Endothelial cell (in vitro differentiated cells): ENCODE measurements at regions not wholly inside any gene's neighbourhood (a gene's known extent, or its start where the extent isn't known, plus 50 kb on each side); places are given as distances from the start of the nearest gene placed in this dataset.

Source experiments
- DNase-seq: peaks from one replicate; pipeline ENCODE4 v3.0.0; 2021; ENCODE audit warnings: low spot score
- H3K27ac Mint-ChIP-seq: one replicate; pipeline ENCODE4 v1.8.0; 2021; ENCODE audit warnings: mixed read lengths, inconsistent platforms; ENCODE audit not compliant: unreplicated experiment
- H3K27me3 Mint-ChIP-seq: one replicate; pipeline ENCODE4 v1.8.0; 2021; ENCODE audit warnings: mild to moderate bottlenecking, moderate library complexity, mixed read lengths, inconsistent platforms; ENCODE audit not compliant: unreplicated experiment
- H3K36me3 Mint-ChIP-seq: one replicate; pipeline ENCODE4 v1.8.0; 2021; ENCODE audit warnings: mild to moderate bottlenecking, low read depth, mixed read lengths, inconsistent platforms; ENCODE audit not compliant: unreplicated experiment
- H3K4me1 Mint-ChIP-seq: one replicate; pipeline ENCODE4 v1.8.0; 2021; ENCODE audit warnings: mild to moderate bottlenecking, mixed read lengths, inconsistent platforms; ENCODE audit not compliant: unreplicated experiment
- H3K4me3 Mint-ChIP-seq: one replicate; pipeline ENCODE4 v1.8.0; 2021; ENCODE audit warnings: mild to moderate bottlenecking, mixed read lengths, inconsistent platforms; ENCODE audit not compliant: unreplicated experiment
- H3K9me3 Mint-ChIP-seq: one replicate; pipeline ENCODE4 v1.8.0; 2021; ENCODE audit warnings: mixed read lengths, inconsistent platforms; ENCODE audit not compliant: unreplicated experiment
- TF ChIP-seq, protein P1 (sequence below): fragments of 200-600 bp; sonication (generic); IDR thresholded peaks from one replicate; pipeline ENCODE4 v1.5.0; 2021; ENCODE audit warnings: antibody characterized with exemption; ENCODE audit not compliant: unreplicated experiment

DNA sequence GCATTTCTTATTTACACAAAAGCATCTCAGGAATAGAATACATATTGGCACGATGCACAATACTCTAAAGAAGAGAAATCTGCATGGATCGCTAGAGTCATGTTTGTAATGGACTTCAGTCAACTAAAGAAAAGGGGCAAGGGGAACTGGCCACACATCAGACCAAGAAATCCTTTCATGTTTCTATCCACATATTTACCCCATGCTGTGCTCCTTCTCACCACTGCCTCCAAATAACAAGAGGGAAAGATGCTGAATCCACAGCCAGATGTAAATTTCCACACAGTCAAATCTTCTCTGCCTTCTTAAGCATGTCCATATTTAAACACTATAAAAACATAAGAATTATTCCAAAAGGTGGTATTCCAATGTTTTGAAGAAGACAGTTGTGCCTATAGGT is 67.6 kb downstream of the COX18 start:
- Mint-ChIP-seq H3K27ac (no peak overlapping the region), H3K4me3 (no peak overlapping the region), H3K4me1 (no peaks in the 10 kb centered on the region), H3K36me3 (no peaks in the 10 kb centered on the region), H3K27me3 (no peaks in the 10 kb centered on the region), H3K9me3 (no peaks in the 10 kb centered on the region)
- no peak for DNase-seq
- TF ChIP-seq, protein P1, sequence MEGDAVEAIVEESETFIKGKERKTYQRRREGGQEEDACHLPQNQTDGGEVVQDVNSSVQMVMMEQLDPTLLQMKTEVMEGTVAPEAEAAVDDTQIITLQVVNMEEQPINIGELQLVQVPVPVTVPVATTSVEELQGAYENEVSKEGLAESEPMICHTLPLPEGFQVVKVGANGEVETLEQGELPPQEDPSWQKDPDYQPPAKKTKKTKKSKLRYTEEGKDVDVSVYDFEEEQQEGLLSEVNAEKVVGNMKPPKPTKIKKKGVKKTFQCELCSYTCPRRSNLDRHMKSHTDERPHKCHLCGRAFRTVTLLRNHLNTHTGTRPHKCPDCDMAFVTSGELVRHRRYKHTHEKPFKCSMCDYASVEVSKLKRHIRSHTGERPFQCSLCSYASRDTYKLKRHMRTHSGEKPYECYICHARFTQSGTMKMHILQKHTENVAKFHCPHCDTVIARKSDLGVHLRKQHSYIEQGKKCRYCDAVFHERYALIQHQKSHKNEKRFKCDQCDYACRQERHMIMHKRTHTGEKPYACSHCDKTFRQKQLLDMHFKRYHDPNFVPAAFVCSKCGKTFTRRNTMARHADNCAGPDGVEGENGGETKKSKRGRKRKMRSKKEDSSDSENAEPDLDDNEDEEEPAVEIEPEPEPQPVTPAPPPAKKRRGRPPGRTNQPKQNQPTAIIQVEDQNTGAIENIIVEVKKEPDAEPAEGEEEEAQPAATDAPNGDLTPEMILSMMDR: no peak

DNA sequence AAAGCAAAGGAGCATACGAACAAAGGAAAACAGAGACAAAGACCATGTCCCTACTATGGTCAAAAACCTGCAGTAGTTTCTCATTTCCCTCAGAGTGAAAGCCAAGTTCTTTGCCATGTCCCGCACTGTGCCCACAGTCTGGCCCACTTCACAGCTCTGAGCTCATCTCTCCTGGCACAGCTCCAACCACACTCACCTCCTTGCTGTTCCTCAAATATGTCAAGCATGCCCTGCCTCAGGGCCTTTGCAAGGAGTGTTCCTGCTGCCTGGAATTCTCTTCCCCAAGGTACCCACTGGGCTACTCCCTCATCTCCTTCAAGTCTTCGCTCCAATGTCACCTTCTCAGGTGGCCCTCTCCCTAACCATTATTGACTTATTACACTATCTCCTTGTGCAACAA is 72.1 kb downstream of the COX18 start:
- Mint-ChIP-seq H3K9me3 (no peaks in the 10 kb centered on the region), H3K36me3 (no peaks in the 10 kb centered on the region), H3K4me3 (no peak overlapping the region), H3K27ac (no peak overlapping the region), H3K27me3 (no peaks in the 10 kb centered on the region), H3K4me1 (no peaks in the 10 kb centered on the region)
- TF ChIP-seq, protein P1: no peak
- DNase-seq: no peak

DNA sequence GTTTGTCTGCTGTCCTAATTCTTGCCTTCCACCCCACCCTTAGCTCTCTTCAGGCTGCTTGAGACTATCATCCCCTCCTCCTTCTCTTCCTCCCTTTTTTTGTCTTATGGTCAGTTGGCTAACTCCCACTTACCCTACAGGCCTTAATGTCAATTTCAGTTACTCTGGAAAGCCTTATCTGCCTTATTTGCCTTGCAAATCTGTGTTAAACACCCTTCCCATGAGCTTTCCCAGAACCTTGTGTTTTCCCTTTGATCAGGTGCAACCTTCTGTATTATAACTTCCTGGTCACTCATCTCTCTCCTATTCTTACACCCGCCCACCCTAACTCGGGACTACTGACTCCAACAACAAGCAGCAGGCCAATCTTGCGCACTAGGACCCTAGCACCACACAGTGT is 74.8 kb downstream of the COX18 start:
- no peak for DNase-seq
- Mint-ChIP-seq H3K4me3 (no peak overlapping the region), H3K36me3 (no peaks in the 10 kb centered on the region), H3K4me1 (no peaks in the 10 kb centered on the region), H3K9me3 (no peaks in the 10 kb centered on the region), H3K27me3 (peaks cover 2% of the 10 kb centered on the region), H3K27ac (no peak overlapping the region)
- TF ChIP-seq, protein P1: no peak

DNA sequence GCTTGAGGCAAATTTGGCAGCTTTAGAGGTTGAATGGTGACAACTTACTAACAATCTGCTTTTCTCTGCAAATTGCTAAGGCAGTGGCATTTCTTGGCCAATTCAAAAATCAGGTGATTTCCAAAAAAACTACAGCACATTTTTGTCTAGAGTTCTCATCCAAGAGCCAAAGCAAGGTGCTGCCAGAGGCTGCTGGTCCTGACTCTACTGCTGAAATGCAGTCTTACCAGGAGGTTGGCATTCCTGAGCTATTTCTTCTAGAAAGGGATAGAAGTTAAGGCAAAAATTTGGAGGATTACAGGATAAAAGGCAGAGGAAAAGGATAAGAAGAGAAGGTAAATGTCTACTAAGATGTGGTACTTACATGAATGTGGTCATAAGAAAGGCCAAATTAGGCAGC is 75.6 kb downstream of the COX18 start:
- H3K27me3 Mint-ChIP-seq: peaks cover 2% of the 10 kb centered on the region
- no peaks in the 10 kb centered on the region for H3K36me3 Mint-ChIP-seq
- no peak for DNase-seq
- H3K4me3 Mint-ChIP-seq: no peak overlapping the region
- no peaks in the 10 kb centered on the region for H3K4me1 Mint-ChIP-seq
- no peaks in the 10 kb centered on the region for H3K9me3 Mint-ChIP-seq
- H3K27ac Mint-ChIP-seq: no peak overlapping the region
- TF ChIP-seq, protein P1: no peak

DNA sequence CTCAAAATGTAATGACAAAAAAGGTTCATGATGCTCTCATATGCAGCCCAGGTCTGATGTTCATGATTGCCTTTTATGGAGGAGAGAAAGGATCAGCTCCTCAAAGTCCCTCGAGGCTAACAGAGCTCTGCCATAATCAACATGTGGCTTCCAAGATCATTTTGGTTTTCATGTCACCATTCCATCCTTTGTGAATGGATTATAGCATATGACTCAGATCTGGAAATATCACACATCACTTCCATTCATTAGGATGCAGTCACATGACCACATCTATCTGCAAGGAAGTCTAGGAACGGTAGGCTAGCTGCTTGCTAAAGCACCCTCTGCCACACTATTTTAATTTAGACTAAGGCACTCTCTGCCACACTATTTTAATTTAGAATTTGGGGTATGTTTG is 77.6 kb downstream of the COX18 start:
- DNase-seq: no peak
- Mint-ChIP-seq H3K4me1 (no peaks in the 10 kb centered on the region), H3K36me3 (no peaks in the 10 kb centered on the region), H3K27me3 (peaks cover 2% of the 10 kb centered on the region), H3K4me3 (no peak overlapping the region), H3K9me3 (no peaks in the 10 kb centered on the region), H3K27ac (no peak overlapping the region)
- TF ChIP-seq, protein P1: no peak
